Kidney epithelial cell (primary cell): ENCODE measurements at regions not wholly inside any gene's neighbourhood (a gene's known extent, or its start where the extent isn't known, plus 50 kb on each side); places are given as distances from the start of the nearest gene placed in this dataset.

Source experiments
- DNase-seq: peaks from one replicate; pipeline ENCODE4 v3.0.0-alpha.2; 2010; ENCODE audit warnings: low read depth
- H3K27me3 ChIP-seq: 2 replicates; pipeline ENCODE4 v1.6.0; 2011; ENCODE audit warnings: low read length; ENCODE audit not compliant: control insufficient read depth, insufficient read depth
- H3K36me3 ChIP-seq: 2 replicates; pipeline ENCODE4 v1.5.1; 2011; ENCODE audit warnings: low read length; ENCODE audit not compliant: control insufficient read depth, insufficient read depth
- H3K4me3 ChIP-seq: 2 replicates; pipeline ENCODE4 v1.5.1; 2011; ENCODE audit warnings: low read depth, mild to moderate bottlenecking, control low read depth, low read length
- CTCF ChIP-seq: IDR thresholded peaks from 2 replicates; pipeline ENCODE4 v1.5.1; 2011; ENCODE audit warnings: mild to moderate bottlenecking, moderate library complexity, low read length, control low read depth, inconsistent platforms; ENCODE audit not compliant: insufficient read depth, poor library complexity, severe bottlenecking

- H3K36me3 ChIP-seq, result no peaks in the 10 kb centered on the region
These were observed 165.2 kb upstream of the OTX2 start for GRCh38 chr14:56975521-56975920.

GRCh38 chr14:56972948-56973347 lies 162.7 kb upstream of the OTX2 start:
- Histone ChIP-seq H3K36me3 (no peaks in the 10 kb centered on the region), H3K4me3 (no peak overlapping the region), H3K27me3 (no peaks in the 10 kb centered on the region)
- DNase-seq, result no peak
- no peak for TF ChIP-seq CTCF

More at GRCh38 chr14:56975521-56975920, 165.2 kb upstream of the OTX2 start:
- H3K27me3 ChIP-seq, result no peaks in the 10 kb centered on the region
- no peak for DNase-seq
- H3K4me3 ChIP-seq, result no peak overlapping the region
- no peak for TF ChIP-seq CTCF

- Histone ChIP-seq H3K4me3 (no peak overlapping the region), H3K27me3 (no peaks in the 10 kb centered on the region), H3K36me3 (no peaks in the 10 kb centered on the region)
- DNase-seq, result no peak
- TF ChIP-seq CTCF, result no peak
These were observed 154.6 kb upstream of the OTX2 start for GRCh38 chr14:56964895-56965294.

GRCh38 chr14:56963381-56963780 lies 153.1 kb upstream of the OTX2 start:
- no peak for DNase-seq
- Histone ChIP-seq H3K4me3 (no peak overlapping the region), H3K27me3 (no peaks in the 10 kb centered on the region), H3K36me3 (no peaks in the 10 kb centered on the region)
- TF ChIP-seq CTCF, result no peak

GRCh38 chr14:56962444-56963080 lies 152.3 kb upstream of the OTX2 start:
- no peaks in the 10 kb centered on the region for H3K27me3 ChIP-seq
- no peaks in the 10 kb centered on the region for H3K36me3 ChIP-seq
- H3K4me3 ChIP-seq, result no peak overlapping the region
- DNase-seq, result no peak
- TF ChIP-seq CTCF, result no peak

GRCh38 chr14:56959869-56960268 lies 149.6 kb upstream of the OTX2 start:
- no peak for TF ChIP-seq CTCF
- no peak for DNase-seq
- H3K4me3 ChIP-seq, result no peak overlapping the region
- no peaks in the 10 kb centered on the region for H3K27me3 ChIP-seq
- H3K36me3 ChIP-seq, result no peaks in the 10 kb centered on the region
